Calu3 (cell line): ENCODE measurements at regions not wholly inside any gene's neighbourhood (a gene's known extent, or its start where the extent isn't known, plus 50 kb on each side); places are given as distances from the start of the nearest gene placed in this dataset.
"Not testable (repeated sequence)": the region's sequence is repeated elsewhere in the genome, so short reads cannot be mapped to it uniquely, and the experiment has no call there.

Experiments
- BruUV-seq: library from RNA; stranded (reverse); fragments of 400-500 nt; replicated peaks from 2 replicates; lab custom pipeline; 2021; lab: Mats Ljungman, UMichigan
- CTCF ChIA-PET: fragments of 300-600 bp; sonication (Branson Sonifier 250); formaldehyde crosslinking; loops from one replicate; lab custom pipeline; 2022; ENCODE audit warnings: antibody characterized with exemption; lab: Charles Lee
- DNase-seq: peaks from one replicate; pipeline ENCODE4 v3.0.0; 2022
- H3K27ac Mint-ChIP-seq: one replicate; pipeline ENCODE4 v1.8.0; 2022; ENCODE audit warnings: mixed read lengths; ENCODE audit not compliant: unreplicated experiment
- H3K27me3 Mint-ChIP-seq: one replicate; pipeline ENCODE4 v1.8.0; 2022; ENCODE audit warnings: mixed read lengths; ENCODE audit not compliant: unreplicated experiment
- H3K36me3 Mint-ChIP-seq: one replicate; pipeline ENCODE4 v1.8.0; 2022; ENCODE audit warnings: mild to moderate bottlenecking, moderate library complexity, mixed read lengths; ENCODE audit not compliant: insufficient read depth, unreplicated experiment
- H3K4me1 Mint-ChIP-seq: one replicate; pipeline ENCODE4 v1.8.0; 2022; ENCODE audit warnings: mild to moderate bottlenecking, low read depth, mixed read lengths; ENCODE audit not compliant: unreplicated experiment
- H3K4me3 Mint-ChIP-seq: one replicate; pipeline ENCODE4 v1.8.0; 2022; ENCODE audit warnings: mild to moderate bottlenecking, low read depth, moderate library complexity, mixed read lengths; ENCODE audit not compliant: unreplicated experiment
- H3K9me3 Mint-ChIP-seq: one replicate; pipeline ENCODE4 v1.8.0; 2022; ENCODE audit warnings: low read depth, mixed read lengths; ENCODE audit not compliant: unreplicated experiment
- intact Hi-C: fragments of 100-400 bp; cut with micrococcal nuclease; formaldehyde crosslinking; loops from one replicate; pipeline ENCODE4 v1.10.0; 2022; ENCODE audit not compliant: unreplicated experiment
- TF ChIP-seq, protein P1 (sequence below): fragments of 200-600 bp; IDR thresholded peaks from one replicate; pipeline ENCODE4 v1.8.0; 2022; ENCODE audit warnings: antibody characterized with exemption; ENCODE audit not compliant: unreplicated experiment

DNA sequence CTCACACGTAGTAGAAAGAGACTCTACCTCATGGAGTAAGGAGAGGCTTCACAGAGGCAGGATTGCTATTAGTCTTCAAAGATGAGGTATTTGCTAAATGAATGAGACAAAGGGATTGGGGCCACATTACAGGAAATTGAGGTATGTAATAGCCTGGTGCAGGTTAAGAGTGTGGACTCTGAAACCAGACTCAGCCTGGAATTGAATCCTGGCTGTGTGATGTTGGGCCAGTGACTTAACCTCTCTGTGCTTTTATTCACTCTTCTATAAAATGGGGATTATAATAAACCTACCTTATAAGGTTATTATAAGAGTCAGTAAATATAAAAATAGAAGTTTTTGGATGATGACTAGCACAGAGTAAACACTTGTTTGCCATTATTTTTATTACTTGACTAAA is 64.7 kb upstream of the ATRNL1 start:
- no TSS peak for BruUV-seq
- no peak overlapping the region for H3K27ac Mint-ChIP-seq
- no peaks in the 10 kb centered on the region for H3K9me3 Mint-ChIP-seq
- H3K4me3 Mint-ChIP-seq = no peak overlapping the region
- CTCF ChIA-PET = no interaction called here
- peaks cover 15% of the 10 kb centered on the region for H3K27me3 Mint-ChIP-seq
- DNase-seq = no peak
- TF ChIP-seq, protein P1, sequence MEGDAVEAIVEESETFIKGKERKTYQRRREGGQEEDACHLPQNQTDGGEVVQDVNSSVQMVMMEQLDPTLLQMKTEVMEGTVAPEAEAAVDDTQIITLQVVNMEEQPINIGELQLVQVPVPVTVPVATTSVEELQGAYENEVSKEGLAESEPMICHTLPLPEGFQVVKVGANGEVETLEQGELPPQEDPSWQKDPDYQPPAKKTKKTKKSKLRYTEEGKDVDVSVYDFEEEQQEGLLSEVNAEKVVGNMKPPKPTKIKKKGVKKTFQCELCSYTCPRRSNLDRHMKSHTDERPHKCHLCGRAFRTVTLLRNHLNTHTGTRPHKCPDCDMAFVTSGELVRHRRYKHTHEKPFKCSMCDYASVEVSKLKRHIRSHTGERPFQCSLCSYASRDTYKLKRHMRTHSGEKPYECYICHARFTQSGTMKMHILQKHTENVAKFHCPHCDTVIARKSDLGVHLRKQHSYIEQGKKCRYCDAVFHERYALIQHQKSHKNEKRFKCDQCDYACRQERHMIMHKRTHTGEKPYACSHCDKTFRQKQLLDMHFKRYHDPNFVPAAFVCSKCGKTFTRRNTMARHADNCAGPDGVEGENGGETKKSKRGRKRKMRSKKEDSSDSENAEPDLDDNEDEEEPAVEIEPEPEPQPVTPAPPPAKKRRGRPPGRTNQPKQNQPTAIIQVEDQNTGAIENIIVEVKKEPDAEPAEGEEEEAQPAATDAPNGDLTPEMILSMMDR = no peak
- intact Hi-C loops = no loop called here
- no peaks in the 10 kb centered on the region for H3K36me3 Mint-ChIP-seq
- no peaks in the 10 kb centered on the region for H3K4me1 Mint-ChIP-seq

DNA sequence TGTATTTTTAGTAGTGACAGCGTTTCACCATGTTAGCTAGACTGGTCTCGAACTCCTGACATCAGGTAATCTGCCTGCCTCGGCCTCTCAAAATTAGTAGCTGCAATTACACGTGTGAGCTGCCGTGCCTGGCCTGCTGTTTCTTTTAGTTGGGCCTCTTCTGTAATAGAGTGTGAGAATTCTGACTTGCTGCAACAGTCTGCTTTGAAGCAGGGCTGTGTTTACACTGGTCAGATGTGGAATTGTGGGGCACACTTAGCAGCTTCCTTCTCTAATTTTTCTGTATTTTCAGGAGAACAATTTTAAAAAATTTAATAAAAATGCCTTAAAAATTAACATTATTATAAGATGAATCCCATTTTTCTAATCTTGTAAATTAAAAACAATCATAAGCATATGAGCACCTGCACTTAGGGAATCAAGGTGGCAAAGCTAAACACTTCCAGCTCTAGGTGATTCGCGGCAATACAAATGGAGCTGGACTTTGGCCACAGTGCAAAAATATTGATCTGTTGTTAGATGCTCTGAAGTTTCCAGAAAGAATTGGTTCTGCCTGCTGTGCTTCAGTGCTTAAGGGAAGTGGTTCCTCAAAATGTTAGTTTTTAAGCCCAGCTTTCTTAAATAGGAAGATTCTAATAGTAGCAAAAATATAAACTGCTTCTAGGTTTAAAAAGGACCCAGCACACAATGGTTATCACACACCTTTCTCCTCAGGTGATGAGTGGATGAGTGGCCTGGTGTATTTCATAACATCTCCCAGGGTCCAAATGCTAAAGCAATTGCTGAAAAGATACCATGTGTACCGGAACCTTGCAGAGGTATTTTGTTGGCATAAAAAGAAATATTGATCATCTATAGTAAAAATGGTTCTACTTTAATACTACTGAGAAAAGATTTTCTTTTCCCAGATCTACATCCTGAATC is 63.5 kb upstream of the ATRNL1 start:
- TF ChIP-seq, protein P1 = no peak
- Mint-ChIP-seq H3K36me3 (no peaks in the 10 kb centered on the region), H3K4me1 (no peaks in the 10 kb centered on the region), H3K9me3 (no peaks in the 10 kb centered on the region), H3K4me3 (no peak overlapping the region), H3K27me3 (peaks cover 8% of the 10 kb centered on the region), H3K27ac (no peak overlapping the region)
- intact Hi-C loops = no loop called here
- CTCF ChIA-PET = no interaction called here
- no TSS peak for BruUV-seq
- no peak for DNase-seq

DNA sequence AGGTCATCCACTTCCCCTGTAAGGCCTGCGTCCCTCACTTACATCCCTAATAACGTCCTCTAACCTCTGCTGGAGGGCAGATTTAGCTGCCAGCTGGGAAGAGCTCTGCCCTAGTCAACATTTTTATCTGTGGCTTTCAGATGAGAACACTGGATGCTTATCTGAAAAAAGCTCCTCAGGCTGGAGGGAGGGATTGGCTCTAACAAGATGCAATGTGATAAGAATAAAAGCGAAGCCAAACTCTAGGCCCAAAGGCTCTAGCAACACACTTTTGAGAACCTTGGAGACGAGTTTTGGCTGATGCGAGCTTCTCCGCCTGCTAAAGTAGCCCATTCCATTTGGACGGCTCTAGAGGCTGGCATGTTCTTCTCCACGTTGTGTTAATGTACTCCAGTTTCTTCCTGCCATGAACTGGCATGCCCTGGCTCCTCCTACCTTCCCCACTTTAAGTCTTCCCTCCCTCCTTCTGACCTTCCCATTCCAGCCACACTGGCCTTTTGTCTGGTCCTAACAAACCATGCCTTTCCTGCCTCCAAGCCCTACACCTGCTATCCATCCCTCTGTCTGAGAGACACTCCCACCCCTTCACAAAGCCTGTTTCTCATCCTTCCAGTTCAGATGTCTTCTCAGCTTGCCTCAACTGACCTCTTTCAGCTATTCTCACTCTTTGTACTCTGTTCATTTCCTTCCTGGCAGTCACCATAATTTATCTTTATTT is 62.5 kb upstream of the ATRNL1 start:
- Mint-ChIP-seq H3K27ac (no peak overlapping the region), H3K4me1 (no peaks in the 10 kb centered on the region), H3K36me3 (no peaks in the 10 kb centered on the region), H3K9me3 (no peaks in the 10 kb centered on the region), H3K4me3 (no peak overlapping the region), H3K27me3 (no peaks in the 10 kb centered on the region)
- BruUV-seq = no TSS peak
- DNase-seq = no peak
- intact Hi-C loops = no loop called here
- TF ChIP-seq, protein P1 = no peak
- CTCF ChIA-PET = interaction anchor here (0.6 kb wide), 1 partner anchor 48 kb away, joined by 3 read pairs; no protein-coding TSS in a partner anchor

DNA sequence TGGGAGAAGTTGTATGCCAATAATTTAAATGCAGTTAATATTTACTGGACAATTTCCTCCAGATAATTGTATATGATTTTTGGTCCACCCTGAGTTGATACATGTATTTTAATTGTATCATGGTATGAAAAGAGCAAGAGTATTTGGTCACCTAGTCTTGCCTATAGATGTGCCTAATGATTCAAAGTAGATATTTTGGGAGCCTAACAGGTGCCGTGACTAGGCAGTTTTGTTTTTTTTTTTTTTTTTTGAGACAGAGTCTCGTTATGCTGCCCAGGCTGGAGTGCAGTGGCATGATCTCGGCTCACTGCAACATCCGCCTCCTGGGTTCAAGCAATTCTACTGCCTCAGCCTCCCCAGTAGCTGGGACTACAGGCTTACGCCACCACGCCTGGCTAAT is 59.3 kb upstream of the ATRNL1 start:
- Mint-ChIP-seq H3K9me3 (peaks cover 2% of the 10 kb centered on the region), H3K27ac (no peak overlapping the region), H3K27me3 (no peaks in the 10 kb centered on the region), H3K36me3 (no peaks in the 10 kb centered on the region), H3K4me3 (no peak overlapping the region), H3K4me1 (no peaks in the 10 kb centered on the region)
- TF ChIP-seq, protein P1 = no peak
- DNase-seq = no peak
- no TSS peak for BruUV-seq
- intact Hi-C loops = no loop called here
- CTCF ChIA-PET = no interaction called here

DNA sequence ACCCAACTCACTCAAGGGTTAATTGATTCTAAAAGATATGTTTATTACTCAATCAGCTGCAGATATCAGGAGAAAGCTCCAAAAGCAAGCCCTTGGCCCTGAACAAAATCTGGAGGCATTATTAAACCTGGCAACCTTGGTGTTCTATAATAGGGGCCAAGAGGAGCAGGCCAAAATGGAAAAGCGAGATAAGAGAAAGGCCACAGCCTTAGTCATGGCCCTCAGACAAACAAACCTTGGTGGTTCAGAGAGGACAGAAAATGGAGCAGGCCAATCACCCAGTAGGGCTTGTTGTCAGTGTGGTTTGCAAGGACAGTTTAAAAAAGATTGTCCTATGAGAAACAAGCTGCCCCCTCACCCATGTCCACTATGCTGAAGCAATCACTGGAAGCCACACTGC is 53.4 kb upstream of the ATRNL1 start:
- H3K27me3 Mint-ChIP-seq, H3K9me3 Mint-ChIP-seq, intact Hi-C loops, H3K4me1 Mint-ChIP-seq, H3K27ac Mint-ChIP-seq, DNase-seq, H3K36me3 Mint-ChIP-seq, BruUV-seq, H3K4me3 Mint-ChIP-seq, CTCF ChIA-PET: not testable (repeated sequence)
